A673 (cell line): ENCODE measurements at regions not wholly inside any gene's neighbourhood (a gene's known extent, or its start where the extent isn't known, plus 50 kb on each side); places are given as distances from the start of the nearest gene placed in this dataset.

Experiments used
- CTCF ChIP-seq: fragments of 300-800, 200-600 bp; sonication (generic); conservative IDR thresholded peaks from 2 replicates; pipeline ENCODE4 v1.5.1; 2017; ENCODE audit warnings: low read depth, mild to moderate bottlenecking, antibody characterized with exemption, low read length, moderate library complexity, mixed read lengths
- EZH2 ChIP-seq: fragments of 200-600 bp; sonication (generic); IDR thresholded peaks from 2 replicates; pipeline ENCODE4 v1.6.1; 2017; ENCODE audit warnings: borderline replicate concordance, low read depth, mild to moderate bottlenecking, mixed read lengths, antibody characterized with exemption, low read length; ENCODE audit not compliant: poor library complexity, severe bottlenecking

- TF ChIP-seq CTCF (no peak), EZH2 (no peak)
These were observed 645.1 kb upstream of the B3GALT2 start for GRCh38 chr1:193831465-193831864.
